Uterus (tissue), 3 donors: ENCODE measurements at regions not wholly inside any gene's neighbourhood (a gene's known extent, or its start where the extent isn't known, plus 50 kb on each side); places are given as distances from the start of the nearest gene placed in this dataset.

ENCODE experiments used
- DNase-seq, 2 donors: peaks; one replicate each; pipeline ENCODE4 v3.0.0-alpha.2; 2019 to 2020
- H3K27ac ChIP-seq, 2 donors: fragments of 200-600 bp; sonication (generic); 1 replicate in 1 of 2; 2 replicates in 1 of 2; pipeline ENCODE4 v1.5.1; 2016 to 2018
- H3K27me3 ChIP-seq, 2 donors: fragments of 200-600 bp; sonication (generic); one replicate each; pipeline ENCODE4 v1.5.1; 2018 to 2019; ENCODE audit warnings: control low read depth in 1 of 2
- H3K36me3 ChIP-seq, 2 donors: fragments of 200-600 bp; sonication (generic); one replicate each; pipeline ENCODE4 v1.5.1; 2019; ENCODE audit warnings: control low read depth in 1 of 2
- H3K4me1 ChIP-seq, 2 donors: fragments of 200-600 bp; sonication (generic); one replicate each; pipeline ENCODE4 v1.5.1; 2018 to 2019; ENCODE audit warnings: control low read depth in 1 of 2
- H3K4me3 ChIP-seq, 2 donors: fragments of 200-600 bp; sonication (generic); 1 replicate in 1 of 2; 2 replicates in 1 of 2; pipeline ENCODE4 v1.5.1; 2018 to 2019; ENCODE audit warnings: mild to moderate bottlenecking in 1 of 2
- H3K9me3 ChIP-seq, 2 donors: fragments of 200-600 bp; sonication (generic); one replicate each; pipeline ENCODE4 v1.5.1; 2019; ENCODE audit warnings: control low read depth in 1 of 2
- POLR2A ChIP-seq, 2 donors: fragments of 450-650 bp; IDR thresholded peaks; one replicate each; pipeline ENCODE4 v1.6.1; 2016; ENCODE audit warnings: antibody characterized with exemption in 2 of 2, mild to moderate bottlenecking in 1 of 2, moderate library complexity in 1 of 2
- intact Hi-C: fragments of 100-400 bp; cut with DNase I; formaldehyde crosslinking; loops from one replicate; pipeline ENCODE4 v1.15.1; 2023; ENCODE audit warnings: low total_unique reads
- TF ChIP-seq, protein P1 (sequence below), 4 experiments: fragments of 200-600 bp in 2 of 4; fragments of 450-650 bp in 2 of 4; sonication (generic) in 2 of 4; IDR thresholded peaks; one replicate each; pipeline ENCODE4 v1.5.1; 2016 to 2019; ENCODE audit warnings: antibody characterized with exemption in 4 of 4, mild to moderate bottlenecking in 2 of 4, moderate library complexity in 1 of 4
- donor health status: DM: yes; HTN: yes; CAD: no.

GRCh38 chr13:97826421-97827012 is 127.0 kb upstream of the IPO5 start:
- no peak for DNase-seq
- no peak overlapping the region for H3K4me3 ChIP-seq
- TF ChIP-seq POLR2A (IDR thresholded peaks at IDR 0.05): no peak
- TF ChIP-seq, protein P1, sequence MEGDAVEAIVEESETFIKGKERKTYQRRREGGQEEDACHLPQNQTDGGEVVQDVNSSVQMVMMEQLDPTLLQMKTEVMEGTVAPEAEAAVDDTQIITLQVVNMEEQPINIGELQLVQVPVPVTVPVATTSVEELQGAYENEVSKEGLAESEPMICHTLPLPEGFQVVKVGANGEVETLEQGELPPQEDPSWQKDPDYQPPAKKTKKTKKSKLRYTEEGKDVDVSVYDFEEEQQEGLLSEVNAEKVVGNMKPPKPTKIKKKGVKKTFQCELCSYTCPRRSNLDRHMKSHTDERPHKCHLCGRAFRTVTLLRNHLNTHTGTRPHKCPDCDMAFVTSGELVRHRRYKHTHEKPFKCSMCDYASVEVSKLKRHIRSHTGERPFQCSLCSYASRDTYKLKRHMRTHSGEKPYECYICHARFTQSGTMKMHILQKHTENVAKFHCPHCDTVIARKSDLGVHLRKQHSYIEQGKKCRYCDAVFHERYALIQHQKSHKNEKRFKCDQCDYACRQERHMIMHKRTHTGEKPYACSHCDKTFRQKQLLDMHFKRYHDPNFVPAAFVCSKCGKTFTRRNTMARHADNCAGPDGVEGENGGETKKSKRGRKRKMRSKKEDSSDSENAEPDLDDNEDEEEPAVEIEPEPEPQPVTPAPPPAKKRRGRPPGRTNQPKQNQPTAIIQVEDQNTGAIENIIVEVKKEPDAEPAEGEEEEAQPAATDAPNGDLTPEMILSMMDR (IDR thresholded peaks at IDR 0.05): no peak
- intact Hi-C loops: no loop called here
- H3K9me3 ChIP-seq: no peaks in the 10 kb centered on the region
- no peaks in the 10 kb centered on the region for H3K4me1 ChIP-seq
- no peaks in the 10 kb centered on the region for H3K36me3 ChIP-seq
- no peak overlapping the region for H3K27ac ChIP-seq
- no peaks in the 10 kb centered on the region for H3K27me3 ChIP-seq

GRCh38 chr13:97834250-97834649 is 119.2 kb upstream of the IPO5 start:
- Histone ChIP-seq H3K36me3 (no peaks in the 10 kb centered on the region), H3K27me3 (no peaks in the 10 kb centered on the region), H3K9me3 (no peaks in the 10 kb centered on the region), H3K27ac (no peak overlapping the region), H3K4me1 (no peaks in the 10 kb centered on the region), H3K4me3 (no peak overlapping the region)
- no peak for DNase-seq
- no peak for TF ChIP-seq POLR2A (IDR thresholded peaks at IDR 0.05)
- TF ChIP-seq, protein P1 (IDR thresholded peaks at IDR 0.05): no peak
- intact Hi-C loops: no loop called here

- DNase-seq: no peak
- no peak overlapping the region for H3K27ac ChIP-seq
- no peaks in the 10 kb centered on the region for H3K36me3 ChIP-seq
- H3K4me1 ChIP-seq: no peaks in the 10 kb centered on the region
- intact Hi-C loops: no loop called here
- H3K4me3 ChIP-seq: no peak overlapping the region
- no peaks in the 10 kb centered on the region for H3K27me3 ChIP-seq
- no peaks in the 10 kb centered on the region for H3K9me3 ChIP-seq
- TF ChIP-seq, protein P1 (IDR thresholded peaks at IDR 0.05): no peak
- no peak for TF ChIP-seq POLR2A (IDR thresholded peaks at IDR 0.05)
These were observed 110.3 kb upstream of the IPO5 start for GRCh38 chr13:97843189-97843588.

- TF ChIP-seq, protein P1 (IDR thresholded peaks at IDR 0.05): no peak
- no peak for TF ChIP-seq POLR2A (IDR thresholded peaks at IDR 0.05)
- no peak for DNase-seq
- H3K4me3 ChIP-seq: no peak overlapping the region
- H3K36me3 ChIP-seq: no peaks in the 10 kb centered on the region
- no peak overlapping the region for H3K27ac ChIP-seq
- no peaks in the 10 kb centered on the region for H3K9me3 ChIP-seq
- intact Hi-C loops: no loop called here
- no peaks in the 10 kb centered on the region for H3K4me1 ChIP-seq
- no peaks in the 10 kb centered on the region for H3K27me3 ChIP-seq
These were observed 109.3 kb upstream of the IPO5 start for GRCh38 chr13:97844151-97844550.

- DNase-seq: no peak
- H3K4me3 ChIP-seq: no peak overlapping the region
- H3K36me3 ChIP-seq: no peaks in the 10 kb centered on the region
- H3K4me1 ChIP-seq: no peaks in the 10 kb centered on the region
- H3K9me3 ChIP-seq: no peaks in the 10 kb centered on the region
- intact Hi-C loops: no loop called here
- H3K27ac ChIP-seq: no peak overlapping the region
- no peaks in the 10 kb centered on the region for H3K27me3 ChIP-seq
- TF ChIP-seq, protein P1 (IDR thresholded peaks at IDR 0.05): no peak
- no peak for TF ChIP-seq POLR2A (IDR thresholded peaks at IDR 0.05)
These were observed 104.6 kb upstream of the IPO5 start for GRCh38 chr13:97848886-97849285.
